ENCODE measurements at regions not wholly inside any gene's neighbourhood (a gene's known extent, or its start where the extent isn't known, plus 50 kb on each side); places are given as distances from the start of the nearest gene placed in this dataset.

DNA sequence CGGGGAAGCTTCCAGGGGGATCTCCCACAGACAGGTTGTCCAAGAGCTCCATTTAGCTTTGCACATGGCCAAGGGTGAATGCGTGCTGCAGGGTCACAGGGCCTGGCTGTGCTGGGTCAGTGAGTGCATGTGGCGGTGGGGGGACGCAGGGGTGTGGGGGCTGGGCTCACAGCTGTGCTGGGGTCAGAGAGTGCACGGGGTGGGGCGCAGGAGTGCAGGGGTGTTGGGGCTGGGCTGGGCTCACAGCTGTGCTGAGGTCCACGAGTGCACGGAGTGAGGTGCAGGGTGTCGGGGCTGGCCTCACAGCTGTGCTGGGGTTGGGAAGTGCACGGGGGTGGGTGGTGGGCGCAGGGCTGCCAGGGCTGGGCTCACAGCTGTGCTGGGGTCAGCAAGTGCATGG, 557.7 kb downstream of the BRD1 start:
- Histone ChIP-seq H3K9me3 (ENCODE audit: control insufficient read depth, insufficient read depth, low read depth, low read length) (no peaks in the 10 kb centered on the region), H3K27ac (ENCODE audit: low read length) (no peak overlapping the region), H3K4me1 (ENCODE audit: control insufficient read depth, insufficient read depth, low read length) (no peaks in the 10 kb centered on the region), H3K36me3 (ENCODE audit: control insufficient read depth, insufficient read depth, low read length) (no peaks in the 10 kb centered on the region; the same call in 1 of the 2 replicates), H3K27me3 (ENCODE audit: control insufficient read depth, insufficient read depth, low read length) (no peaks in the 10 kb centered on the region), H3K4me3 (ENCODE audit: low read depth in 2 of 2, low read length in 2 of 2) (no peak overlapping the region)
- DNase-seq (ENCODE audit: low read depth, low spot score) (no peak), ATAC-seq (no peak)
- TF ChIP-seq TCF7L2 (IDR thresholded peaks at IDR 0.05; ENCODE audit: low read depth, low read length): no peak
- TF ChIP-seq SIN3A (IDR thresholded peaks at IDR 0.05; ENCODE audit: borderline replicate concordance, insufficient read depth, low read depth, low read length): no peak
- TF ChIP-seq, protein P1, sequence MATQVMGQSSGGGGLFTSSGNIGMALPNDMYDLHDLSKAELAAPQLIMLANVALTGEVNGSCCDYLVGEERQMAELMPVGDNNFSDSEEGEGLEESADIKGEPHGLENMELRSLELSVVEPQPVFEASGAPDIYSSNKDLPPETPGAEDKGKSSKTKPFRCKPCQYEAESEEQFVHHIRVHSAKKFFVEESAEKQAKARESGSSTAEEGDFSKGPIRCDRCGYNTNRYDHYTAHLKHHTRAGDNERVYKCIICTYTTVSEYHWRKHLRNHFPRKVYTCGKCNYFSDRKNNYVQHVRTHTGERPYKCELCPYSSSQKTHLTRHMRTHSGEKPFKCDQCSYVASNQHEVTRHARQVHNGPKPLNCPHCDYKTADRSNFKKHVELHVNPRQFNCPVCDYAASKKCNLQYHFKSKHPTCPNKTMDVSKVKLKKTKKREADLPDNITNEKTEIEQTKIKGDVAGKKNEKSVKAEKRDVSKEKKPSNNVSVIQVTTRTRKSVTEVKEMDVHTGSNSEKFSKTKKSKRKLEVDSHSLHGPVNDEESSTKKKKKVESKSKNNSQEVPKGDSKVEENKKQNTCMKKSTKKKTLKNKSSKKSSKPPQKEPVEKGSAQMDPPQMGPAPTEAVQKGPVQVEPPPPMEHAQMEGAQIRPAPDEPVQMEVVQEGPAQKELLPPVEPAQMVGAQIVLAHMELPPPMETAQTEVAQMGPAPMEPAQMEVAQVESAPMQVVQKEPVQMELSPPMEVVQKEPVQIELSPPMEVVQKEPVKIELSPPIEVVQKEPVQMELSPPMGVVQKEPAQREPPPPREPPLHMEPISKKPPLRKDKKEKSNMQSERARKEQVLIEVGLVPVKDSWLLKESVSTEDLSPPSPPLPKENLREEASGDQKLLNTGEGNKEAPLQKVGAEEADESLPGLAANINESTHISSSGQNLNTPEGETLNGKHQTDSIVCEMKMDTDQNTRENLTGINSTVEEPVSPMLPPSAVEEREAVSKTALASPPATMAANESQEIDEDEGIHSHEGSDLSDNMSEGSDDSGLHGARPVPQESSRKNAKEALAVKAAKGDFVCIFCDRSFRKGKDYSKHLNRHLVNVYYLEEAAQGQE (IDR thresholded peaks at IDR 0.05; ENCODE audit: insufficient read depth in 1 of 2, low read depth in 2 of 2, low read length in 1 of 2): no peak
- TF ChIP-seq, protein P2, sequence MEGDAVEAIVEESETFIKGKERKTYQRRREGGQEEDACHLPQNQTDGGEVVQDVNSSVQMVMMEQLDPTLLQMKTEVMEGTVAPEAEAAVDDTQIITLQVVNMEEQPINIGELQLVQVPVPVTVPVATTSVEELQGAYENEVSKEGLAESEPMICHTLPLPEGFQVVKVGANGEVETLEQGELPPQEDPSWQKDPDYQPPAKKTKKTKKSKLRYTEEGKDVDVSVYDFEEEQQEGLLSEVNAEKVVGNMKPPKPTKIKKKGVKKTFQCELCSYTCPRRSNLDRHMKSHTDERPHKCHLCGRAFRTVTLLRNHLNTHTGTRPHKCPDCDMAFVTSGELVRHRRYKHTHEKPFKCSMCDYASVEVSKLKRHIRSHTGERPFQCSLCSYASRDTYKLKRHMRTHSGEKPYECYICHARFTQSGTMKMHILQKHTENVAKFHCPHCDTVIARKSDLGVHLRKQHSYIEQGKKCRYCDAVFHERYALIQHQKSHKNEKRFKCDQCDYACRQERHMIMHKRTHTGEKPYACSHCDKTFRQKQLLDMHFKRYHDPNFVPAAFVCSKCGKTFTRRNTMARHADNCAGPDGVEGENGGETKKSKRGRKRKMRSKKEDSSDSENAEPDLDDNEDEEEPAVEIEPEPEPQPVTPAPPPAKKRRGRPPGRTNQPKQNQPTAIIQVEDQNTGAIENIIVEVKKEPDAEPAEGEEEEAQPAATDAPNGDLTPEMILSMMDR (IDR thresholded peaks at IDR 0.05): no peak
- TF ChIP-seq POLR2AphosphoS5 (IDR thresholded peaks at IDR 0.05; ENCODE audit: low read depth, low read length): no peak
- POLR2A ChIA-PET: no interaction called here
- BruUV-seq (replicated peaks): no TSS peak
- intact Hi-C loops (cut with micrococcal nuclease; ENCODE audit: unreplicated experiment) (no loop called here), in situ Hi-C loops (cut with HindIII; ENCODE audit: low pct_unique_long_range_greater_than_20kb, low sequenced_read_pairs) (no loop called here)
- CTCF ChIA-PET: no interaction called here

DNA sequence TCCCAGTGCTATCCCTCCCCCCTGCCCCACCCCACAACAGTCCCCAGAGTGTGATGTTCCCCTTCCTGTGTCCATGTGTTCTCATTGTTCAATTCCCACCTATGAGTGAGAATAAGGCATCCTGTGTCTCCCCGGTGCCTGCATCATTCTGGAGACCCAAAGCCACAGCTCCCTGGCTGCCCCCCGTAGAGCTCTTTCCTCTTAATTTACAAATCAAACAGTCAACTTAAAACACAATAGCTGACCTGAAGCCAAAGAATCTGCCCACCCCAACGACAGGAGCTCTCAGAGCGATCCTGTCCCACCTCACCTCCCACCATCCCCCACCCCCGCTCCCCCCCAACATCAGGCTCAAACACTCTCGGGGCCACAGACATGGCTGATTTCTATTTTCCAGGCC, 558.3 kb downstream of the BRD1 start:
- in situ Hi-C loops (cut with HindIII; ENCODE audit: low pct_unique_long_range_greater_than_20kb, low sequenced_read_pairs): no loop called here
- intact Hi-C loops (cut with micrococcal nuclease; ENCODE audit: unreplicated experiment): no loop called here
- CTCF ChIA-PET: no interaction called here
- H3K9me3 ChIP-seq (ENCODE audit: control insufficient read depth, insufficient read depth, low read depth, low read length): no peaks in the 10 kb centered on the region
- H3K4me1 ChIP-seq (ENCODE audit: control insufficient read depth, insufficient read depth, low read length): no peaks in the 10 kb centered on the region
- DNase-seq (ENCODE audit: low read depth, low spot score) (no peak), ATAC-seq (no peak)
- no peak for TF ChIP-seq TCF7L2 (IDR thresholded peaks at IDR 0.05; ENCODE audit: low read depth, low read length)
- no peak for TF ChIP-seq SIN3A (IDR thresholded peaks at IDR 0.05; ENCODE audit: borderline replicate concordance, insufficient read depth, low read depth, low read length)
- TF ChIP-seq, protein P1 (IDR thresholded peaks at IDR 0.05; ENCODE audit: insufficient read depth in 1 of 2, low read depth in 2 of 2, low read length in 1 of 2): no peak
- TF ChIP-seq, protein P2 (IDR thresholded peaks at IDR 0.05): no peak
- TF ChIP-seq POLR2AphosphoS5 (IDR thresholded peaks at IDR 0.05; ENCODE audit: low read depth, low read length): no peak
- H3K27me3 ChIP-seq (ENCODE audit: control insufficient read depth, insufficient read depth, low read length): no peaks in the 10 kb centered on the region
- H3K4me3 ChIP-seq (ENCODE audit: low read depth in 2 of 2, low read length in 2 of 2): no peak overlapping the region
- POLR2A ChIA-PET: no interaction called here
- no peaks in the 10 kb centered on the region; the same call in 1 of the 2 replicates for H3K36me3 ChIP-seq (ENCODE audit: control insufficient read depth, insufficient read depth, low read length)
- H3K27ac ChIP-seq (ENCODE audit: low read length): no peak overlapping the region
- no TSS peak for BruUV-seq (replicated peaks)

Measured in Panc1 (cell line).